H1 (cell line): ENCODE measurements at regions not wholly inside any gene's neighbourhood (a gene's known extent, or its start where the extent isn't known, plus 50 kb on each side); places are given as distances from the start of the nearest gene placed in this dataset.

ENCODE experiments used
- CTCF ChIA-PET: fragments of 300-600 bp; sonication (Branson Sonifier 250); formaldehyde crosslinking; loops from one replicate; lab custom pipeline; 2021; ENCODE audit not compliant: partially characterized antibody; lab: Charles Lee
- POLR2A ChIA-PET: fragments of 300-600 bp; sonication (Branson Sonifier 250); formaldehyde crosslinking; loops from one replicate; lab custom pipeline; 2021; ENCODE audit warnings: inconsistent platforms; ENCODE audit not compliant: partially characterized antibody; lab: Charles Lee
- DNase-seq, 2 experiments: peaks; one replicate each; pipeline versions ENCODE4 v3.0.0 to v3.0.0-alpha.2; 2010 to 2022; ENCODE audit warnings: low spot score in 2 of 2, low read depth in 1 of 2, mixed read lengths in 1 of 2
- FAIRE-seq: peaks from 2 replicates; lab custom pipeline; 2011; peaks lifted over from hg19 to GRCh38; lab: Jason Lieb, UNC
- H2AFZ ChIP-seq: 2 replicates; pipeline ENCODE4 v1.8.1; 2012; ENCODE audit warnings: low read length, inconsistent platforms
- H2AK5ac ChIP-seq: 2 replicates; pipeline ENCODE4 v1.6.1; 2013; ENCODE audit warnings: low read depth, low read length
- H2BK120ac ChIP-seq: replicated peaks from 2 replicates; pipeline ENCODE3; 2013; ENCODE audit warnings: low read depth, low read length, inconsistent platforms
- H2BK12ac ChIP-seq: 2 replicates; pipeline ENCODE4 v1.6.1; 2013; ENCODE audit warnings: low read depth, low read length
- H2BK15ac ChIP-seq: 2 replicates; pipeline ENCODE4 v1.6.1; 2013; ENCODE audit warnings: low read length
- H2BK20ac ChIP-seq: 2 replicates; pipeline ENCODE4 v1.6.1; 2013; ENCODE audit warnings: low read length
- H2BK5ac ChIP-seq: 2 replicates; pipeline ENCODE4 v1.6.1; 2013; ENCODE audit warnings: low read depth, low read length
- H3K14ac ChIP-seq: 2 replicates; pipeline ENCODE4 v1.6.1; 2013; ENCODE audit warnings: inconsistent platforms; ENCODE audit not compliant: insufficient read length
- H3K18ac ChIP-seq: 2 replicates; pipeline ENCODE4 v1.6.1; 2013; ENCODE audit warnings: low read length; ENCODE audit errors: extremely low read depth
- H3K23ac ChIP-seq: 2 replicates; pipeline ENCODE4 v1.6.1; 2013; ENCODE audit warnings: inconsistent platforms; ENCODE audit not compliant: insufficient read length
- H3K23me2 ChIP-seq: 2 replicates; pipeline ENCODE4 v1.6.1; 2013; ENCODE audit warnings: low read depth, low read length
- H3K27ac ChIP-seq: 2 replicates; pipeline ENCODE4 v1.6.1; 2011; ENCODE audit warnings: low read depth, low read length, inconsistent platforms
- H3K27me3 ChIP-seq, 4 experiments: replicated peaks in 1 of 4; 1 replicate in 1 of 4; 2 replicates in 3 of 4; pipeline versions ENCODE4 v1.6.1 to v1.8.1; 2011 to 2013; ENCODE audit warnings: low read length in 3 of 4, mild to moderate bottlenecking in 3 of 4, inconsistent platforms in 2 of 4, mixed read lengths in 2 of 4, moderate library complexity in 1 of 4; ENCODE audit not compliant: control insufficient read depth in 3 of 4, insufficient read depth in 3 of 4; ENCODE audit errors: extremely low read depth in 1 of 4
- H3K36me3 ChIP-seq, 4 experiments: 2 replicates each; pipeline versions ENCODE4 v1.6.1 to v1.8.1; 2011 to 2013; ENCODE audit warnings: mild to moderate bottlenecking in 4 of 4, low read length in 3 of 4, moderate library complexity in 2 of 4, control low read depth in 1 of 4, inconsistent platforms in 1 of 4; ENCODE audit not compliant: insufficient read depth in 4 of 4, control insufficient read depth in 2 of 4
- H3K4ac ChIP-seq: replicated peaks from 2 replicates; pipeline ENCODE3; 2013; ENCODE audit warnings: low read length, low read depth, mixed read lengths, inconsistent platforms; ENCODE audit not compliant: insufficient read length
- H3K4me1 ChIP-seq, 4 experiments: replicated peaks in 1 of 4; 1 replicate in 1 of 4; 2 replicates in 3 of 4; pipeline versions ENCODE4 v1.6.1 to v1.8.1; 2011 to 2013; ENCODE audit warnings: low read length in 3 of 4, inconsistent platforms in 2 of 4, mixed read lengths in 1 of 4; ENCODE audit not compliant: insufficient read depth in 4 of 4, control insufficient read depth in 3 of 4
- H3K4me2 ChIP-seq, 2 experiments: 2 replicates each; pipeline versions ENCODE4 v1.6.1 to v1.8.1; 2011 to 2013; ENCODE audit warnings: low read depth in 2 of 2, low read length in 2 of 2, control low read depth in 1 of 2, inconsistent platforms in 1 of 2, mild to moderate bottlenecking in 1 of 2; ENCODE audit not compliant: insufficient read depth in 1 of 2
- H3K4me3 ChIP-seq, 4 experiments: fragments of 200-600, 300-600 bp in 1 of 4; sonication (generic), shearing (Covaris generic), sonication (Bioruptor Twin) in 1 of 4; 2 replicates each; pipeline versions ENCODE4 v1.5.1 to v1.8.1; 2011 to 2016; ENCODE audit warnings: low read length in 4 of 4, low read depth in 3 of 4, control low read depth in 2 of 4, inconsistent platforms in 2 of 4, mild to moderate bottlenecking in 2 of 4, mixed read lengths in 1 of 4, moderate library complexity in 1 of 4; ENCODE audit not compliant: insufficient read depth in 2 of 4; ENCODE audit errors: extremely low read depth in 1 of 4
- H3K56ac ChIP-seq: replicated peaks from 2 replicates; pipeline ENCODE3; 2013; ENCODE audit warnings: low read depth, mild to moderate bottlenecking, mixed read lengths, low read length, inconsistent platforms; ENCODE audit not compliant: insufficient read length
- H3K79me1 ChIP-seq: 2 replicates; pipeline ENCODE4 v1.6.1; 2013; ENCODE audit warnings: low read depth, low read length, control low read depth
- H3K79me2 ChIP-seq, 2 experiments: 2 replicates each; pipeline versions ENCODE4 v1.6.1 to v1.8.1; 2012 to 2013; ENCODE audit warnings: low read length in 2 of 2, mild to moderate bottlenecking in 2 of 2, inconsistent platforms in 1 of 2; ENCODE audit not compliant: insufficient read depth in 2 of 2, control insufficient read depth in 1 of 2
- H3K9ac ChIP-seq, 4 experiments: replicated peaks in 1 of 4; 1 replicate in 1 of 4; 2 replicates in 3 of 4; pipeline versions ENCODE4 v1.6.1 to v1.8.1; 2011 to 2013; ENCODE audit warnings: low read depth in 3 of 4, low read length in 3 of 4, control low read depth in 2 of 4, mild to moderate bottlenecking in 2 of 4, moderate library complexity in 2 of 4, inconsistent platforms in 1 of 4; ENCODE audit errors: extremely low read depth in 1 of 4
- H3K9me3 ChIP-seq, 2 experiments: 2 replicates each; pipeline versions ENCODE4 v1.6.1 to v1.8.1; 2012 to 2013; ENCODE audit warnings: mild to moderate bottlenecking in 2 of 2, moderate library complexity in 2 of 2, control low read depth in 1 of 2, inconsistent platforms in 1 of 2, low read depth in 1 of 2, low read length in 1 of 2, mixed read lengths in 1 of 2; ENCODE audit not compliant: insufficient read depth in 2 of 2
- H4K20me1 ChIP-seq, 2 experiments: replicated peaks in 1 of 2; 2 replicates each; pipeline versions ENCODE3 to v1.8.1; 2011 to 2013; ENCODE audit warnings: inconsistent platforms in 2 of 2, low read length in 2 of 2, mild to moderate bottlenecking in 1 of 2; ENCODE audit not compliant: insufficient read depth in 2 of 2, control insufficient read depth in 1 of 2
- H4K5ac ChIP-seq: 2 replicates; pipeline ENCODE4 v1.6.1; 2013; ENCODE audit warnings: low read length, low read depth, mixed read lengths, inconsistent platforms; ENCODE audit not compliant: insufficient read length
- H4K8ac ChIP-seq: 2 replicates; pipeline ENCODE4 v1.8.0; 2013; ENCODE audit warnings: mild to moderate bottlenecking, moderate library complexity, low read length, inconsistent platforms; ENCODE audit not compliant: insufficient read depth; ENCODE audit errors: extremely low read depth
- H4K91ac ChIP-seq: replicated peaks from 2 replicates; pipeline ENCODE3; 2013; ENCODE audit warnings: low read length, mixed read lengths, inconsistent platforms; ENCODE audit not compliant: insufficient read length
- ASH2L ChIP-seq: fragments of 200-600, 300-600 bp; sonication (generic); IDR thresholded peaks from one replicate; pipeline ENCODE4 v1.7.1; 2017; ENCODE audit warnings: low read length
- CTCF ChIP-seq, 3 experiments: IDR thresholded peaks; 1 replicate in 2 of 3; 2 replicates in 1 of 3; pipeline versions ENCODE4 v1.5.1 to v1.6.1; 2011; ENCODE audit warnings: low read length in 3 of 3, mild to moderate bottlenecking in 3 of 3, inconsistent platforms in 2 of 3, low read depth in 1 of 3, moderate library complexity in 1 of 3; ENCODE audit not compliant: insufficient read depth in 1 of 3; ENCODE audit errors: control extremely low read depth in 1 of 3
- POU5F1 ChIP-seq: IDR thresholded peaks from 2 replicates; pipeline ENCODE4 v1.6.1; 2011; ENCODE audit warnings: low read depth, mild to moderate bottlenecking, low read length, moderate library complexity
- RBBP5 ChIP-seq: IDR thresholded peaks from 2 replicates; pipeline ENCODE4 v1.7.1; 2012; ENCODE audit warnings: low read depth, mild to moderate bottlenecking, inconsistent platforms, low read length, moderate library complexity, borderline replicate concordance
- SUZ12 ChIP-seq: fragments of 200-600 bp; sonication (generic); IDR thresholded peaks from 2 replicates; pipeline ENCODE4 v1.6.1; 2012; ENCODE audit warnings: mild to moderate bottlenecking, inconsistent platforms, low read length, moderate library complexity, mixed read lengths
- WGBS, 2 experiments: shearing (Covaris generic) in 1 of 2; methylation state at CpG; one replicate each; pipeline versions ENCODE4 v1.1.6 to v1.1.7; 2013 to 2015; ENCODE audit warnings: low lambda C conversion rate in 2 of 2, mixed read lengths in 2 of 2, inconsistent platforms in 1 of 2, low coverage in 1 of 2, missing lambda C conversion rate in 1 of 2; ENCODE audit not compliant: insufficient replicate concordance in 2 of 2, insufficient coverage in 1 of 2, insufficient read length in 1 of 2; ENCODE audit errors: extremely low coverage in 1 of 2, missing lambda C conversion rate in 1 of 2; 5-methylcytosine and 5-hydroxymethylcytosine counted together

DNA sequence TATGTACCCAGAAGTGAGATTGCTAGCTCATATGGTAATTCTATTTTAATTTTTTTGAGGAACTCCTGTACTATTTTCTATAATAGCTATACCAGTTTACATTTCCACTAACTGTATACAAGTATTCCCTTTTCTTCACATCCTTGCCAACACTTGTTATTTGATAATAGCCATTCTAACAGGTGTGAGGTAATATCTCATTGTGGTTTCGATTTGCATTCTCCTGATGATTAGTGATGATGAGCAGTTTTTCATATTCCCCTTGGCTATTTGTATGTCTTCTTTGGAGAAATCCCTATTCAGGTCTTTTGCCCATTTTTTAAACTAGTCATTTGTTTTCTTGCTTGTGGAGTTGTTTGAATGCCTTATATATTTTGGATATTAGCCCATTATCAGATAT is 121.3 kb downstream of the BBS10 start:
- H2BK5ac ChIP-seq = no peak overlapping the region
- H3K27ac ChIP-seq = no peak overlapping the region
- H3K79me1 ChIP-seq = no peaks in the 10 kb centered on the region
- H2BK120ac ChIP-seq = no peak overlapping the region
- H4K5ac ChIP-seq = no peak overlapping the region
- H2BK15ac ChIP-seq = no peak overlapping the region
- no peak overlapping the region for H3K4me2 ChIP-seq
- no peaks in the 10 kb centered on the region for H4K20me1 ChIP-seq
- H3K56ac ChIP-seq = no peak overlapping the region
- no peaks in the 10 kb centered on the region for H3K23me2 ChIP-seq
- no peak overlapping the region for H2AK5ac ChIP-seq
- H3K79me2 ChIP-seq = no peaks in the 10 kb centered on the region
- H2BK12ac ChIP-seq = no peak overlapping the region
- no peak overlapping the region for H4K8ac ChIP-seq
- no peak overlapping the region for H4K91ac ChIP-seq
- CTCF ChIA-PET = interaction anchor here (0.7 to 1.4 kb wide), 2 partner anchors 60 to 349 kb away, joined by 3 to 4 read pairs; no protein-coding TSS in a partner anchor
- no peak overlapping the region for H3K18ac ChIP-seq
- POLR2A ChIA-PET = no interaction called here
- TF ChIP-seq POU5F1 (no peak), ASH2L (no peak), CTCF (IDR thresholded peaks at IDR 0.05; ENCODE audit: control extremely low read depth in 1 of 3, insufficient read depth in 1 of 3, low read depth in 1 of 3, low read length in 3 of 3) (no peak), RBBP5 (no peak), SUZ12 (no peak)
- H2BK20ac ChIP-seq = no peak overlapping the region
- no peak overlapping the region for H3K14ac ChIP-seq
- DNase-seq (no peak), FAIRE-seq (no peak)
- H3K27me3 ChIP-seq = no peaks in the 10 kb centered on the region
- no peak overlapping the region for H3K23ac ChIP-seq
- no peak overlapping the region for H3K9ac ChIP-seq
- no peak overlapping the region for H3K4ac ChIP-seq
- no peaks in the 10 kb centered on the region for H3K4me1 ChIP-seq
- no peak overlapping the region for H2AFZ ChIP-seq
- H3K9me3 ChIP-seq = no peaks in the 10 kb centered on the region
- H3K36me3 ChIP-seq = no peaks in the 10 kb centered on the region
- WGBS, 2 experiments = 73% methylated on average over 1 of the region's 1 CpG; no CpG with 5 or more reads in 1 of the 2 experiments
- H3K4me3 ChIP-seq = no peak overlapping the region
